ENCODE measurements at regions not wholly inside any gene's neighbourhood (a gene's known extent, or its start where the extent isn't known, plus 50 kb on each side); places are given as distances from the start of the nearest gene placed in this dataset.

- TF ChIP-seq SP1 (IDR thresholded peaks at IDR 0.05; ENCODE audit: low read depth), result no peak
- TF ChIP-seq CBX3 (IDR thresholded peaks at IDR 0.05; ENCODE audit: low read depth), result no peak
- no peak for TF ChIP-seq POLR2AphosphoS5 (IDR thresholded peaks at IDR 0.05; ENCODE audit: low read depth, low read length)
- no peak for TF ChIP-seq CTCF (IDR thresholded peaks at IDR 0.05 in 2 of 3, conservative IDR thresholded peaks at IDR 0.05 in 1 of 3; ENCODE audit: borderline replicate concordance in 1 of 3, insufficient read depth in 1 of 3, low read depth in 2 of 3, low read length in 2 of 3)
These were observed 193.8 kb downstream of the LYPLAL1 start for GRCh38 chr1:219367496-219367895.

Data from HCT116 (cell line).